Skeletal muscle satellite cell (primary cell): ENCODE measurements at regions not wholly inside any gene's neighbourhood (a gene's known extent, or its start where the extent isn't known, plus 50 kb on each side); places are given as distances from the start of the nearest gene placed in this dataset.

Experiments
- H3K27me3 ChIP-seq: 2 replicates; pipeline ENCODE4 v1.7.0; 2013; ENCODE audit warnings: low read length; ENCODE audit not compliant: control insufficient read depth, insufficient read depth
- H3K36me3 ChIP-seq: 2 replicates; pipeline ENCODE4 v1.7.0; 2013; ENCODE audit warnings: mild to moderate bottlenecking, control low read depth, low read length; ENCODE audit not compliant: insufficient read depth
- H3K4me1 ChIP-seq: 2 replicates; pipeline ENCODE4 v1.7.0; 2013; ENCODE audit warnings: low read length; ENCODE audit not compliant: control insufficient read depth, insufficient read depth
- H3K4me2 ChIP-seq: 2 replicates; pipeline ENCODE4 v1.7.0; 2013; ENCODE audit warnings: mild to moderate bottlenecking, low read length
- H3K4me3 ChIP-seq: 2 replicates; pipeline ENCODE4 v1.7.0; 2013; ENCODE audit warnings: low read length
- H3K9ac ChIP-seq: 2 replicates; pipeline ENCODE4 v1.7.0; 2013; ENCODE audit warnings: mild to moderate bottlenecking, low read depth, low read length, moderate library complexity
- H3K9me3 ChIP-seq: replicated peaks from 2 replicates; pipeline ENCODE4 v1.7.0; 2013; ENCODE audit warnings: mild to moderate bottlenecking, control low read depth, low read length

DNA sequence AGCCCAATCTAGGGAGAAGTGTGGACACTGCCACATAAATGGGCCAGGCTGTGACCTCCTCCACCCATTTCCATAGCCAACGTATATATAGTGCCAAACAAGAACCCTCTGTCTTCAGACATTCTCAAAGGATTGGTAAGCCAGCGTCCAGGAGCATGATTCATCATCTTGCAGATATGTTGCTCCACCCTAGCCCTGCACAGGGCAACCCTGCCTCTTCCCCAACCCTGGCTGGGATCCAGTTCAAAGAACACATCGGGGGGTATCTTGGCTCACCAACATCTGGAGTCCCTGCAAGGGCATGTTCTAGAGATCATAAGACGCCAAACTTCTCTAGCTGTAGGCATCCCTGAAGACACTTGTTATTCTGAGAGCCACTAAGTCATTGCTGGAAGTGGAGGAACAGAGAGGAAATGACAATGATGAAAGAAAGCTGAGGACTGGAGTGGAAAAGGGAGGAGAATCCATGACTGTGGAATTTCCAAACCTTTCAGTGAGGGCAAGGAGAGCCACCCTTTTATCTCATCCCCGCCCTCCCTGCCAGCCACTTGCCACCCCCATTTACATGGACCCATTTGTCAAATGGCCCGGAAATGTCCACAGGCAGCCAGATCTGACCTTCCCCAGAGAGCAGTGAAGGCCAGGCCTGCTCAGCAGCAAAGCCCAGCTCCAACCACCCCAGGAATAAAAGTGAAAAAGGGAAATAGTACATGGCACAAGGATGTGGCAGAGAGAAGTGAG lies 144.1 kb upstream of the CTTNBP2NL start:
- Histone ChIP-seq H3K9me3 (no peaks in the 10 kb centered on the region), H3K4me3 (no peak overlapping the region), H3K27me3 (no peaks in the 10 kb centered on the region), H3K36me3 (no peaks in the 10 kb centered on the region), H3K9ac (no peak overlapping the region), H3K4me2 (peak overlapping the region; percentile 27), H3K4me1 (peaks cover 50% of the 10 kb centered on the region)

- no peaks in the 10 kb centered on the region for H3K27me3 ChIP-seq
- no peaks in the 10 kb centered on the region for H3K9me3 ChIP-seq
- H3K36me3 ChIP-seq = no peaks in the 10 kb centered on the region
Measured at GRCh38 chr1:112253366-112253765, 142.6 kb upstream of the CTTNBP2NL start.

GRCh38 chr1:112255080-112255479 lies 140.9 kb upstream of the CTTNBP2NL start:
- Histone ChIP-seq H3K4me1 (peaks cover 51% of the 10 kb centered on the region), H3K4me2 (no peak overlapping the region), H3K27me3 (peaks cover 3% of the 10 kb centered on the region), H3K9ac (peak overlapping the region; percentile 26), H3K4me3 (no peak overlapping the region), H3K9me3 (no peaks in the 10 kb centered on the region), H3K36me3 (no peaks in the 10 kb centered on the region)

More at GRCh38 chr1:112253366-112253765, 142.6 kb upstream of the CTTNBP2NL start:
- Histone ChIP-seq H3K4me1 (peaks cover 51% of the 10 kb centered on the region), H3K4me2 (no peak overlapping the region), H3K9ac (peak overlapping the region; percentile 14), H3K4me3 (no peak overlapping the region)

DNA sequence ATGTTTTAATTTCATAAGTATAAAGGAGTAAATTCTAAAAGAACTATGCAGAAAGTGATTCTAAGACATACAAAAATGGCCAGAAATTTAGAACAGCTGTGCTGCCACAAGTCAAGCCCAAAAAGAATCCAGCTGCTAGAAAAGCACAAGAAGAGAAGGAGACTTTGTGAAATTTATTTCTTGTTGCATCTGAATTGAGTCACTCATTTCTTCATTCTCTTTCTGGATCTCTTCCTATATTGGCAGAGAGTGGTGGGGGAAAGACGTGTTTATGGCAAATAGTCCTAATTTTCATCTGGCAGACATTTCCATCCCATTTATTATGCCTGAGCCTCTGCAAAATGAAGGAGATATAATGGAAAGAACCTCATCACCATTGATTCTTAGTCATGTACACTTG lies 139.6 kb upstream of the CTTNBP2NL start:
- Histone ChIP-seq H3K4me3 (no peak overlapping the region), H3K36me3 (no peaks in the 10 kb centered on the region), H3K27me3 (peaks cover 3% of the 10 kb centered on the region), H3K9ac (no peak overlapping the region), H3K4me2 (no peak overlapping the region), H3K4me1 (peaks cover 45% of the 10 kb centered on the region), H3K9me3 (no peaks in the 10 kb centered on the region)

GRCh38 chr1:112257043-112257835 lies 138.8 kb upstream of the CTTNBP2NL start:
- Histone ChIP-seq H3K27me3 (peaks cover 3% of the 10 kb centered on the region), H3K4me1 (peaks cover 37% of the 10 kb centered on the region), H3K4me3 (no peak overlapping the region), H3K9ac (no peak overlapping the region), H3K4me2 (no peak overlapping the region), H3K9me3 (no peaks in the 10 kb centered on the region), H3K36me3 (no peaks in the 10 kb centered on the region)

GRCh38 chr1:112260699-112261098 lies 135.3 kb upstream of the CTTNBP2NL start:
- Histone ChIP-seq H3K4me1 (peaks cover 30% of the 10 kb centered on the region), H3K4me3 (no peak overlapping the region), H3K36me3 (no peaks in the 10 kb centered on the region), H3K27me3 (peaks cover 3% of the 10 kb centered on the region), H3K9me3 (no peaks in the 10 kb centered on the region), H3K4me2 (no peak overlapping the region), H3K9ac (no peak overlapping the region)

DNA sequence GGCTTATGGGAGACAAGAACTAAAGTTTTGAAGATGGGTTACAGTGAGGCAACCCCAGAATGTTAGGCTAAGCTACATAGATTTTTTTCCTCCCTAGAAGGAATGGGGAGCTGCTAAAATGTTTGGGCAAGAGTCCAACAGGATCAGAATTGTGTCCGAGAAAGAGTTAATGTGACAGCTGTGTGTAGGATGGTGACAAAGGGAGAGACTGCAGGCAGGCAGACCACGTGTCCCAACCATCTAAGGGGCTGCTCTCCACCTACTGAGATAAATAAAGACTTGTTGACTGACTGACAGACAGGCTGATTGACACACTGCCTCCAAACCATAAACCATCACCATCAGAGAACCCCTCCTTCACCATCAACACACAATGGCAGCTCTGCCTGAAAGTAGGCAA lies 133.7 kb upstream of the CTTNBP2NL start:
- Histone ChIP-seq H3K4me3 (no peak overlapping the region), H3K4me1 (peaks cover 20% of the 10 kb centered on the region), H3K4me2 (no peak overlapping the region), H3K9ac (no peak overlapping the region), H3K36me3 (no peaks in the 10 kb centered on the region), H3K9me3 (no peaks in the 10 kb centered on the region), H3K27me3 (peaks cover 3% of the 10 kb centered on the region)

GRCh38 chr1:112263042-112263441 lies 133.0 kb upstream of the CTTNBP2NL start:
- peak overlapping the region; percentile 16 for H3K9ac ChIP-seq
- no peaks in the 10 kb centered on the region for H3K36me3 ChIP-seq
- H3K4me2 ChIP-seq = no peak overlapping the region
- no peak overlapping the region for H3K4me3 ChIP-seq
- H3K27me3 ChIP-seq = peaks cover 3% of the 10 kb centered on the region
- peaks cover 20% of the 10 kb centered on the region for H3K4me1 ChIP-seq
- H3K9me3 ChIP-seq = no peaks in the 10 kb centered on the region

DNA sequence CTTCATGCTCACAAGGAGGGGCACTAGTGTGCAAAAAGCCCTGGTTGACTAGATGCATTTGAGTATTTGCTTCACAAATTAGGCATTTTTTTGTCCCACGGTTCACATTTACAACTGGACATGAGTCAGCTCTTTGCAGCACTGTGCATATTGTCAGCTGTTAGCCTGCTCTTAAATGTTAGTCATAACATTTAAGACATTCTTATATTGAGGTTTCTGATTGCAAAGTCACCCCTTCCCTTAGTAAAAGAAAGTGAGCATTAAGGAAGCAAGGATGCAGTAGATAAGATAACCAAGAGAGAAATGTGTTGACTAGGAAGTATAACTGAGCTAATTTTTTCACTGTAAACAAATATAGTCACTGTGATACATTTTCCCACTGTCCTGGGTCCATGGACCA lies 132.6 kb upstream of the CTTNBP2NL start:
- H3K4me1 ChIP-seq = peaks cover 20% of the 10 kb centered on the region
- H3K9ac ChIP-seq = peak overlapping the region; percentile 34
- peak overlapping the region; percentile 44 for H3K4me2 ChIP-seq
- no peaks in the 10 kb centered on the region for H3K36me3 ChIP-seq
- H3K4me3 ChIP-seq = no peak overlapping the region
- H3K27me3 ChIP-seq = peaks cover 3% of the 10 kb centered on the region
- no peaks in the 10 kb centered on the region for H3K9me3 ChIP-seq

DNA sequence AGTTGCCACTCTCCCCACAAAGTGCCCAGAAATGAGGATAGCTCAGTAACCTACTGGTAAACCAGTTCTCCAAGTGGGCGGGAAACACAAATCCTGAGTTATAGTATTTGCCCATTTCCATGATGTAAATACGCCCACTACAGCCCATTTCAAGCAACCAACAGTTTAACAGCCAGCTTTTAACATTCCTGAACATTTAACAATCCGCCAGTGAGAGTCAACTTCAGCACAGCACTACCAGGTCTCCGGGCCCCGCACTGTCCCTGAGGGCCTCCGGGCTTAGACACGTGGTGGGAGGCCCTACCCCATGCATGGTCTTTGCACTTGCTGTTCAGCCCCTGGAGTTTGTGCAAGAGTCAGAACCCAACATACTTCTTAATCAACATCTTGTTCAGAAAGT lies 132.0 kb upstream of the CTTNBP2NL start:
- H3K36me3 ChIP-seq = no peaks in the 10 kb centered on the region
- H3K27me3 ChIP-seq = peaks cover 3% of the 10 kb centered on the region
- H3K4me1 ChIP-seq = peaks cover 20% of the 10 kb centered on the region
- no peaks in the 10 kb centered on the region for H3K9me3 ChIP-seq
- peak overlapping the region; percentile 44 for H3K4me2 ChIP-seq
- no peak overlapping the region for H3K4me3 ChIP-seq
- H3K9ac ChIP-seq = peak overlapping the region; percentile 34

GRCh38 chr1:112264553-112264952 lies 131.5 kb upstream of the CTTNBP2NL start:
- H3K27me3 ChIP-seq = no peaks in the 10 kb centered on the region
- no peak overlapping the region for H3K4me3 ChIP-seq
- no peaks in the 10 kb centered on the region for H3K9me3 ChIP-seq
- peaks cover 20% of the 10 kb centered on the region for H3K4me1 ChIP-seq
- H3K9ac ChIP-seq = no peak overlapping the region
- H3K4me2 ChIP-seq = no peak overlapping the region
- H3K36me3 ChIP-seq = no peaks in the 10 kb centered on the region
